ENCODE measurements at regions not wholly inside any gene's neighbourhood (a gene's known extent, or its start where the extent isn't known, plus 50 kb on each side); places are given as distances from the start of the nearest gene placed in this dataset.

GRCh38 chr11:33624083-33624482, 76.5 kb downstream of the C11orf91 start:
- no peaks in the 10 kb centered on the region for H4K20me1 ChIP-seq (ENCODE audit: insufficient read depth, poor library complexity, severe bottlenecking)
- no peak overlapping the region for H3K4me2 ChIP-seq
- H3K36me3 ChIP-seq (replicated peaks; ENCODE audit: insufficient read depth, low read depth): no peaks in the 10 kb centered on the region
- TF ChIP-seq EZH2 (IDR thresholded peaks at IDR 0.05; ENCODE audit: borderline replicate concordance): no peak
- TF ChIP-seq CTCF (IDR thresholded peaks at IDR 0.05; ENCODE audit: poor library complexity): no peak
- TF ChIP-seq EZH2phosphoT487 (IDR thresholded peaks at IDR 0.05; ENCODE audit: low read depth, severe bottlenecking, unreplicated experiment): no peak
- H3K27me3 ChIP-seq: no peaks in the 10 kb centered on the region
- H3K27ac ChIP-seq: no peak overlapping the region
- H3K4me1 ChIP-seq (ENCODE audit: insufficient read depth): no peaks in the 10 kb centered on the region
- H3K4me3 ChIP-seq: no peak overlapping the region
- no peaks in the 10 kb centered on the region for H3K9me3 ChIP-seq (ENCODE audit: low read depth)
- no peaks in the 10 kb centered on the region for H3K79me2 ChIP-seq
- no peaks in the 10 kb centered on the region for H3K9me2 ChIP-seq (replicated peaks; ENCODE audit: insufficient read depth)
- DNase-seq (ENCODE audit: low spot score): no peak
- H2AFZ ChIP-seq: no peak overlapping the region

- no peaks in the 10 kb centered on the region for H3K4me1 ChIP-seq (ENCODE audit: insufficient read depth)
- H2AFZ ChIP-seq: no peak overlapping the region
- H3K36me3 ChIP-seq (replicated peaks; ENCODE audit: insufficient read depth, low read depth): no peaks in the 10 kb centered on the region
- DNase-seq (ENCODE audit: low spot score): no peak
- no peaks in the 10 kb centered on the region for H3K9me2 ChIP-seq (replicated peaks; ENCODE audit: insufficient read depth)
- no peaks in the 10 kb centered on the region for H4K20me1 ChIP-seq (ENCODE audit: insufficient read depth, poor library complexity, severe bottlenecking)
- WGBS (ENCODE audit: low lambda C conversion rate, missing lambda C conversion rate): 90% methylated on average over 6 of the region's 6 CpGs
- no peaks in the 10 kb centered on the region for H3K9me3 ChIP-seq (ENCODE audit: low read depth)
- no peak overlapping the region for H3K4me3 ChIP-seq
- no peaks in the 10 kb centered on the region for H3K27me3 ChIP-seq
- H3K79me2 ChIP-seq: no peaks in the 10 kb centered on the region
- no peak overlapping the region for H3K27ac ChIP-seq
- no peak for TF ChIP-seq EZH2 (IDR thresholded peaks at IDR 0.05; ENCODE audit: borderline replicate concordance)
- no peak for TF ChIP-seq CTCF (IDR thresholded peaks at IDR 0.05; ENCODE audit: poor library complexity)
- TF ChIP-seq EZH2phosphoT487 (IDR thresholded peaks at IDR 0.05; ENCODE audit: low read depth, severe bottlenecking, unreplicated experiment): no peak
- H3K4me2 ChIP-seq: no peak overlapping the region
Measured at GRCh38 chr11:33622806-33623205, 77.8 kb downstream of the C11orf91 start.

GRCh38 chr11:33622186-33622585, 78.4 kb downstream of the C11orf91 start:
- no peak overlapping the region for H3K4me2 ChIP-seq
- no peaks in the 10 kb centered on the region for H3K36me3 ChIP-seq (replicated peaks; ENCODE audit: insufficient read depth, low read depth)
- H3K27me3 ChIP-seq: no peaks in the 10 kb centered on the region
- DNase-seq (ENCODE audit: low spot score): no peak
- H3K4me3 ChIP-seq: no peak overlapping the region
- no peak overlapping the region for H3K27ac ChIP-seq
- no peaks in the 10 kb centered on the region for H4K20me1 ChIP-seq (ENCODE audit: insufficient read depth, poor library complexity, severe bottlenecking)
- H3K79me2 ChIP-seq: no peaks in the 10 kb centered on the region
- H3K4me1 ChIP-seq (ENCODE audit: insufficient read depth): no peaks in the 10 kb centered on the region
- H2AFZ ChIP-seq: no peak overlapping the region
- no peaks in the 10 kb centered on the region for H3K9me2 ChIP-seq (replicated peaks; ENCODE audit: insufficient read depth)
- TF ChIP-seq EZH2phosphoT487 (IDR thresholded peaks at IDR 0.05; ENCODE audit: low read depth, severe bottlenecking, unreplicated experiment) (no peak), CTCF (IDR thresholded peaks at IDR 0.05; ENCODE audit: poor library complexity) (no peak), EZH2 (IDR thresholded peaks at IDR 0.05; ENCODE audit: borderline replicate concordance) (no peak)
- WGBS (ENCODE audit: low lambda C conversion rate, missing lambda C conversion rate): 85% methylated on average over 7 of the region's 7 CpGs
- no peaks in the 10 kb centered on the region for H3K9me3 ChIP-seq (ENCODE audit: low read depth)

Measured in hepatocyte (in vitro differentiated cells).